Left colon (tissue), 2 donors: ENCODE measurements at regions not wholly inside any gene's neighbourhood (a gene's known extent, or its start where the extent isn't known, plus 50 kb on each side); places are given as distances from the start of the nearest gene placed in this dataset.

Source experiments
- ATAC-seq: fragments of 200-7000 bp; cut with Tn5 transposase; one replicate; pipeline ENCODE4 v1.9.1; 2020; ENCODE audit warnings: mild to moderate bottlenecking, moderate library complexity
- DNase-seq, 2 donors: peaks; one replicate each; pipeline ENCODE4 v3.0.0-alpha.2; 2020
- intact Hi-C, 2 donors: fragments of 100-400 bp; cut with DNase I in 1 of 2; cut with micrococcal nuclease in 1 of 2; formaldehyde crosslinking; loops; one replicate each; pipeline versions ENCODE4 v1.11.2 to v1.14.0; 2022; cut with DNase I, micrococcal nuclease
- donor health status: DM: no; HTN: no; CAD: no.
- donor health status: DM: yes; HTN: yes; CAD: no.

DNA sequence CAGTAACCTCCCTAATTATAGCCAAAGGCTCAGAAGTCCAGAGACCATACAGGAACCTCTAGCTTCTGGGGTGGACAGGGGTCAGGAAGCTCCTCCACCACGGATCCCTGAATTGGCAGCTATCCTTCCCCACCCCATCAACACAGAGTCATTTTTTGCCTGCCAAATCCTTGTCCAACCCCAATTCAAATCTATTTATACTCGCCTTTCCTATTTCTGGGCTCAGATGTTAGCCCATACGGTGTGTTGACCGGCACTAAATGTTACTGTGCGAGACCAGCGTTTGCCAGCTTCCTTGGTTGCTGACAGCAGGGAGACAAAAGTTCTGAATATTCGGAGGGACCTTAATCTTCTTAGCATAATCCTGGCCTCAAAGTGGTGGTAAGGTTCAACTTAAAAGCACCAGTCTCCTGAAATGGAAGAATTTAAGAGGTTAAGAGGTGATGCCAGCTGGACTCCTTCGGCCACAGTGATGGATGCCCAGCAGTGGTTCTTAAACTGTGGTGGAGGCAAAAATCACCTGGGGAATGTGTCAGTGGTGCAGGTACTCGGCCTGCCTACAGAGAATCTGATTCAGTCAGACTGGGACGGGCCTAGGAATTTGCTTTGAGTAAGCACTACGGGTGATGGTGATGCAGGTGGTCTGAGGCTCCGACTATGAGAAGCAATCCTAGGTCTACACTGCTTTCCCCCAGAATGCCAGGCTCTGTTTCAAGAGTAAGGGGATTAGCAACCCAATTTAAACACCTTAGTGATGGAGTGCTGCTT, 204.8 kb upstream of the MEF2C start:
- intact Hi-C loops = no loop called here
- DNase-seq (no peak), ATAC-seq (no peak)

DNA sequence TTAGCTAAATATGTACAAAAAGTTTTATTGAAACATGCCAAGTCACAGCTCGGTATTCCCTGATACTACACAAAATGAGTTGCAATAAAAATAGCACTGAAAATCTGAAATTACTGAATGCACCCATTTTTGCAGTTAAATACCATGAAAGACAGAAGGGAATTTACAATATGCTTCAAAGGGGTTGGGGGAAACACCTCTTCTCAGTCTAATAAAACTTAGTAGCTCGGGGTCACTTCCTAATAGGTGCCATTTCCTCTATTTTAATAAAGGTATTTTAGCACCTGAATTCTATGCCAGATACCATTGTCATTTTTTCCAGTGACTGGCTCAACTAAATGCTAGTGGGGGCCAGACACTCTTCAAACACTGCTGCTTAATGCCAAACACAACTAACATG, 204.1 kb upstream of the MEF2C start:
- DNase-seq = no peak
- intact Hi-C loops = no loop called here
- no peak for ATAC-seq

DNA sequence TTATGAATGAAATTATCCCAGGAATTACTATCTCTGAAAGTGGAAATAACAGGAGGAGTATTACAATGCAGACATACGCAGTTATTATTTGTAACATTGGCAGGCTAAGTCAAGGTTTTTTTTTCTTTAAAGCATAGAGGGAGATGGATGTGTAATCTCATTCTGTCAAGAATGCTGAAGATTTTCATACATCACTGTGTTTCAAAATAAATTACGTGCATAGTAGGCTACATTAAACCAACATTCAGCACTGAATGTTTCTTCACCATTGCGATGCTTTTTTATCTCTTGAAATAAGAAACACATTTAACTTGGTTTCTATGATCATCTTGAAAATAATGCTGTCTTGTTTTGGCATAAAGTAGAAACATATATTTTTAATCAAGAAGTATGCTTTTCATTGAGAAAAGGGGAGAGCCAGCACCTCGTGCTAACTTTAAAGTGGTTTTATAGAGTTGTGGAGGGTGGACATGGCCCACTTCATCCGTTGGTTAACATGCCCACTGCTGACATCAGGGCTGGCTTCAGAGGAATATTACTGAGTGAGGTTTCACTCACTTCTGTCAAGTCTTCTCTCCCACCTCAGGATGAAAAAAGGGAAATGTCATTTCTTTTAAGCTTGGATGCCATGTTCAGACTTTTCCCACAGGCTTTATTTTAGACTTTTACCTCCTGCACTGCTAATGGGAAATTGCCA, 203.6 kb upstream of the MEF2C start:
- no peak for DNase-seq
- no peak for ATAC-seq
- intact Hi-C loops = no loop called here

DNA sequence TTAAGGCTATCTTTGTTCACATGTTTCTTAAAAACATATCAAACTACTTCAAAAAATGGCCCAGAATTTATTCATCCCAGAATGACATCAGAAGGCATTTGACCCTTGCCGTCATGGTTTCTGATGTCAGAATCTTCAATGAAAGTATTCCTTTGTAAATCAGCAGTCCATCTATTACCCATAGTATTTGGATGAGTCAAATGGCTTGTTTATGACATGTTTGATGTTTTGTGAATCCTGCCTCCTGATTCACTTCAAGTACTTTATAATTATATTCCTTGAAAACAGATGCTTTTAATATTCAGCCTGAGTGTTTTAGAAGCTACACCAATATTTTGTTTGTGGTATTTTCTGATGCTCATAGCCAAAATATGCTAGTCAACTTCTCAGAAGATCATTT, 200.8 kb upstream of the MEF2C start:
- no peak for DNase-seq
- intact Hi-C loops = no loop called here
- no peak for ATAC-seq

DNA sequence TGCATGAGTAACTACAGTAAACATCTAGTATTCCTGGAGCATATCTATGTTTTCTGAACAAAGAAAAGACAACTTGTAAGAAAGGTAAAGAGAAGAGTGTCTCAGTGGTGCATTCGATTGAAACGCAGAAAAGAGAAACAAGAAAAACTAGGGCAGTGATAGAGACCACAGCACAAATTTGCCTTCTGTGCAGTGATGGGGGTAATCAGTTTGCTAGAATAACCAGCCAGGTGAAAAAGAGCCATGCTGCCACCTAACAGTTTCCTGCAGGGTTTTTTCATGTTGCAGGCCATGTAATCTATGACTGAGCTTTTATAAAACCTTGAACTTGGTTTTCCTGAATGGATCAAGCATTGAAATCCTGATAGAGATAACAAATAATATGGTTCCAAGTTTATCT, 198.4 kb upstream of the MEF2C start:
- no peak for DNase-seq
- ATAC-seq = no peak
- intact Hi-C loops = no loop called here

DNA sequence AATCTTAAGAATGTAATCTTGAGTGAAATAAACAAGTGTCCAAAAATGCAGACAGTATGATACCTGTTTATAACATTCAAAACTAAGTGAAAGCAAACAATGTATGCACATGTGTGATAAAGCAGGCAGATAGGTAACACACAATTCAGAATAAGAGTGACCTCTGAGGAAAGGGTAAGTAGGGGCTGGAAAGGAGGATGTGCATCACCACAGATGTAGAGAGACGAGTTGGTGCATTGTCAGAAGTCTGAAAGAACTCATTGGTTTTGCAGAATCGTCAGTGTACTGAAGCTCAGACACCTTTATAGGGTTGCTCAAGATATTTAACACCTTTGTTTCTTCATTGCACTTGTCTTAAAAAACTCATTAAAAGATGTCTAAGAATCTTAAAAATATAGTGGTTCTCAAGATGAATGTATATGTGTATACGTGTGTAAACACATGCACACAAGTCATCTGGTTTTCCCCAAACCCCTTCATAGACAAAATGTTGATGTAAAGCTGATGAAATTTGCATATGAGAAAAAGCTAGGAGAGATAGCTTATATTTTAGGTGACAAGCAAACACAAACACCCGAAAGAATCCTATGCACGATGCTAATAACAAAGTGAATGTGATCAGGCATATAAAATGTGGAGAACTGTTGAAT, 197.6 kb upstream of the MEF2C start:
- ATAC-seq (no peak), DNase-seq (no peak)
- intact Hi-C loops = no loop called here

DNA sequence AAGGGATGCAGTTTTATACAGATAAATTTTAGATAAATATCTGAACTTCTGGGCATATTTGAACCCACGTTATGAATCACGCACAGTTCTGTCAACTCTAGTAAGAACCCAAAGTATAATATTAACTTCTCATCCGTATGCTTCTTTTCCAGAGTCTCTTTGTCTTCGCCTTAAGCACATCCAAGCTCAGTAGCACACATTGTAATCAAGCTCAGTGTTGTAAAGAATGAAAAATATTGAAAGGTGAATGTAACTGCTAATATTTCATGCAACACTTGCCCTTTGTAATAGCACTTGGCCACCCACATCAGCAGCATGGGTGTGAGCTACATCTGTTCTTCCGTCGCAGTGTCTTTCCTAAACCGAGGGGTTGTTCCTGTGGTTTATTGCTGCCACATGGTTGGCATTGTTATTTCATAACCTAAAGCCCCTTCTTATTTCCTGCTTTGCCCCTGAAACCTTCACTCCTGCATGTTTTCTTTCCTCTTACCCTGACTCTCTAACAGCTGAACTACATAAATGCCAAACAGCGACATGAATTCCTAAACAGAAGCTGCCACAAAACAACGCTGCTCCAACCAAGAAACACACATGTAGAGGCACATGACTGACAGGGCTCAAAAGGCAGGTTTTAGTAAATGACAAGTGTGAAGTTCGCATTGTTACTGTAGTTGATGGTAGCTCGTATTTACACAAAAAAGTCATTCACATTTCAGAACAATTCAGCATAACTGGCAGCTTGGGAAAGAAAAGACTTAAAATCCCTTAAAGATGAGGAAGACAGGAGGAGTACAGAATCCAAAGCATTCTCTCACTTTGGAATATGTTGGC, 190.1 kb upstream of the MEF2C start:
- ATAC-seq (no peak), DNase-seq (no peak)
- intact Hi-C loops = no loop called here

DNA sequence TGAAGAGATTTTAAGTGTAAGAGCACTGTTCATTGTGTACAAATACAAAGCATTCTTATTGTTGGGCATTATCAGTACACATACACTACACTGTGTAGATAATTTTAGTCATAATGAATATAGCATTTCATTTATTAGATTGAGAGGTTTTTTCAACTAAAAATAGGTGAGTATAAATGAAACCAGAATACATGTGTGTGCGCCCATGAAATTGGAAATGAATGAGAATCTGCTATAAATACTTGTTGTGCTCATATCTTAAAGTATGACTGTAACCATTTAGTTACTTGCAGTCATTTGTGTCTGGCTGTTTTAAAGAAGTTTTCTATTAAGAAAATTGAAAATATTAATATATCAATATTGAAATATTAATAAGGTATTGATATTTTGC, 189.0 kb upstream of the MEF2C start:
- DNase-seq (no peak), ATAC-seq (no peak)
- intact Hi-C loops = no loop called here

DNA sequence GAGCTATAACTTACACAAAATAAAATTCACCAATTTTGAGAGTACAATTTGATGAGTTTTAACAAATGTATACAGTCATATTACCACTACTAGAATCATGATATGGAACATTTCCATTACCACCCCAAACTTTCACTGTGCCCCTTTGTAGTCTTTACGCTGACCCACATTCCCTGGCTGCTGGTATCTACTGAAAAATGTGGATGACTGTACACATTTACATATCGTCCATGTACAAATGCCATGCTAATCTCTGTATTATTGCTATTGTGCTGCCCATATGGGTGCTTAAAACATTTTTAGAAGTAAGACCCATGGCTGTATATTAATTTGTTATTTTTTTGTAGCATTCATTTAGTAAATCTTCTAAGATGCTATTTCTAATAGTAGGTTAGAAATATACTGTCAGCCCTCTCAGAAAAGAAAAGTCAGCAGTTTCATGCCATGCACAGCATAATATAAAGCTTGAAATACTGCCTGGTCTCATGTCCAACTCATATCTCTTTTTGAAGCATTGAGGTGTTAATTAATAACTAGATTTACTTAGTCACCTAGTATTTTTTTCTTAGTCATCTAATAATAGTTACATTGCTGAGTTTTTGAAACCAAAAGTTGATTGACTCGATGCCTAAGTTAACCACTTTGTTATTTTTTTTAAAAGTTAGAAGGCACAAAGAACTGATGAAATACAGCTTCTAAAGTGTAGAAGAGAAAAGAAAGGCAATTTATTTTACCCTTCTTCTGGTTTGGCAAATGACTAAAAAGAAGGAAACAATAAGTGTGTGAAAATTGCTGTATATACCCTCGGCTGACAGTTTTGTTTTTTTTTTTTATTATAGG, 188.3 kb upstream of the MEF2C start:
- no peak for ATAC-seq
- intact Hi-C loops = no loop called here
- DNase-seq = no peak

DNA sequence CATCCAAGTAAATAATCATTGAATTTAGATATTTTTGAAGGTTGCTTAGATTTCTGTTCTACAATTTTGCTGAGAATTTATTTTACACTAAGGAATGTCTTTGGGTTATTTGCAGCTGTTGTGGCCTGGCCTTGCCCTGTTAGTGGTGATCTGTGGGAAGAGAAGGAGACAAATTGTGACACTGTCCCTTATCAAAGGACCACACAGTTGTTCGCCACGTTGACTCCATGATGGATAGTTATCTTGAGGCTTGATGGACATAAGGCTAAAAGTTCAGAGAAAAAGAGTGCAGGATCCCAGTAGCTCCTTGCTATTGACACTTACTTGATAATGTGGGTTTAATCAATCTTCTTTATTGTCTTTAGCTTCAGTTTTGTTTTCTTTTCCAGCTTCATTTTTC, 186.6 kb upstream of the MEF2C start:
- ATAC-seq = no peak
- DNase-seq = no peak
- intact Hi-C loops = no loop called here

DNA sequence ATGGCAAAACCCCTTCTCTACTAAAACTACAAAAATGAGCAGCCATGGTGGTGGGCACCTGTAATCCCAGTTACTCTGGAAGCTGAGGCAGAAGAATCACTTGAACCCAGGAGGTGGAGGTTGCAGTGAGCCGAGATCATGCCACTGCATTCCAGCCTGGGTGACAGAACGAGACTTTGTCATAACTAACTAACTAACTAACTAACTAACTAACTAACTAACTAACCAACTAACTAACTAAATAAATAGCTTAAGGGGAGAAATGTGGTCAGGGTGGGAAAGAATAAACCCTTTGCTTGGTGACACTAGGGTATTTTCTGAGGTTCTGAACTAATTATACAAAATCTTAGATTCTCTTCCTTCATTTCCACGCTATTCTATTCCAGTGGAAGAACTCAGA, 184.4 kb upstream of the MEF2C start:
- intact Hi-C loops = no loop called here
- DNase-seq (no peak), ATAC-seq (no peak)

DNA sequence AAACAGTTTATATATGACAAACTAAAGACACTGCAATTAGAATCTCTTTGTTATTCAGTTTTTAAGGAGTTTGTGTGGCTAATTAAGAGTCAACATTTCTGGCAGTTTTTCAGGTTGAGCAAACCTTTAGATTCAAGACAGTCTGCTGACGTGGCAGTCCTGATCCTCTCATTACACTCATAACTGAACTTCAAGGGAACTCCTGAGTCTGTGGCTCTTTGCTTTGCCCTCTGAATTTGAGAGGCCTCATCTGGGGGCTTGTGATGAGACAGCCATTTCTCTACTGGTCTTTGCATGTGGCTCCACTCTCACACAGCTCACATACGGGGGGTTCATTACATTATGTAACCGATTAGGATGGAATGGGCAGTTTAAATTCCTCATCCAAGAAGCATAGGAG, 182.9 kb upstream of the MEF2C start:
- no peak for ATAC-seq
- no peak for DNase-seq

DNA sequence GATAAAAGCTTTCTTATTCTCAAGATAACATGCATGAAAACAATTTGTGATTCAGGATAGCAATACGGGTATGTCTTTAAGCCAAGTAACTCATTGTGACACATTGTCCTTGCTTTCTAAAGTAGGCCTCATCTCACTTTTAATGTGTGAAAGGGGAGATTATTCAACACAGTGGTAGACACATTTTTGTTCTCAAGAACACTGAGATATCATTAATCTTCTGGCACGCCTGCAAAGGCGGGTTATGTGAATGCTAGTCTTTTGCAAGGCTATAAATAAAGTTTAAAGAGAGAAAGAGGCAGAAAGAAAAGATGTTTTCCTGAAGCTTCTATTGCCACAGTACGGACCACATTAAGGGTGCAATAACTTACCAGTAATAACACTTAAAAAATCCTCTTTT, 181.8 kb upstream of the MEF2C start:
- intact Hi-C loops = no loop called here
- DNase-seq = no peak
- ATAC-seq = no peak

More for the DNA sequence above, 182.9 kb upstream of the MEF2C start:
- intact Hi-C loops = no loop called here

DNA sequence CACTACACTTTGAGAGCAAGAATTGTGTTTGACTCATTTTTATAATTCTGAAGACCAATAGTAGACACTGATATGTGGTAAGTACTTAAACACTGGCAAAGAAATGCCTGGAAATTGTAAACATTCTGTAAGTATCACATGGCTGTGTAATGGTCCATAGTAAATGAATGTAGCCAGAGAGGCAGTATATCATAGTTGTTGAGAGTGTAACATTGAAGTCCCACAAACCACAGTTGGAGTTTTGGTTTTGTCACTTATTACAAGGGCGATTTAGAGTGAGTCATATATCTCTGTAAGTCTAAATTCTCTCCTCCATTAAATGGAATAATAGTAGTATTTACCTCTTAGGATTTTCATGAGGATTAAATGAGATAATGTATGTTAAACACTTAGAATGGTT, 181.1 kb upstream of the MEF2C start:
- DNase-seq = no peak
- intact Hi-C loops = no loop called here
- no peak for ATAC-seq

DNA sequence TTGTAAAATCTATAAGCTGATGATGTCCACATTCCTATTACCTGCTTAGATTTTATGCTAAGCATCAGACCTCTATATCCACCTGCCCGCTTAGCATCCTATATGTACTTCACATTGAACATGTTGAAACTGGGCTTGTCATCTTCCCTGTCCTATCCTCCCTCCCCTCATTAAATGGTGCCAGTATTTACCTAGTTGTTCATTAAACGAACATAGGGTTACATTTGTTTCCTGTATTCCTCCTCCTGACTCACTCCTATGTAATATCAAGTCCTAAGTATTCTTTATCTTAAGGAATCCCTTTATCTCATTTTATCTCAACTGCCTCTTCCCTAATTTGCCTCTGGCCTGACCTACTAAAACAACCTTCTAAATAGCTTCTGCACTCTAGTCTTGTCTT, 177.8 kb upstream of the MEF2C start:
- DNase-seq = no peak
- intact Hi-C loops = no loop called here
- ATAC-seq = peak; percentile 56

DNA sequence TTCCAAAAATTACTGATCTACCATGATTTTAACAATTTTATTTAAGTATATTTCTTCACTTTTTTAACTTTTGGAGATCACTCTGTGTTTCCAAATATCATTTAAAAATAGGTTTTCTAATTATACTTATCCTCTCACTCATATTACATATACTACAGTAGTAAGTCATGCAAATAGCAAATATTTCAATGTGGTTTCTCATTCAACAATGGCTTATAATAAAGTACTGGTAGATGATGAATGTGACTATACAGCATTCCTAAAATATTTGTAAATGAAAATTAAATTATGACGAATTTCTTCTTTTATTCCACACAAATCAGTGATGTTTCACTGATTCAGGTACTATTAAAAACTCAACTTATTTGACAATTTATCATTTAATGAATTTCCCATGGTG, 176.3 kb upstream of the MEF2C start:
- intact Hi-C loops = no loop called here
- ATAC-seq (no peak), DNase-seq (no peak)

DNA sequence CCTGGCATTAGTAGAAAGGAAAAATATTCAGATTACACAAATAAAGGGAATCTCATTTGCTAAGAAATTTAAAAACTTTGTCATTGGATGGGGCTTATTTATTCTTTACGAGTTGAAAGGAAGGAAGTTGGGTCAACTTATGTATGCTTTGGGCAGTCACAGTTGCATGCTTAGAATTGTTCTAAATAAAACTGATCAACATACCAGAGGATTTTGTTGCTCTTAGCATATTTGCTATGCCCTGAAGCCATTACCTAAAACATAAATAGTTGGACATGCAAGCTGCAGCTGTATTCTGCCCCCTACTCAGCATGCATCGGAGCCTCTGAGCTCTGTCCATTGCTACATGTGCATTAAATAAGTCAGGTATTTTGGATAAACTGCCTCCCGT, 172.7 kb upstream of the MEF2C start:
- intact Hi-C loops = no loop called here
- ATAC-seq = no peak
- no peak for DNase-seq

DNA sequence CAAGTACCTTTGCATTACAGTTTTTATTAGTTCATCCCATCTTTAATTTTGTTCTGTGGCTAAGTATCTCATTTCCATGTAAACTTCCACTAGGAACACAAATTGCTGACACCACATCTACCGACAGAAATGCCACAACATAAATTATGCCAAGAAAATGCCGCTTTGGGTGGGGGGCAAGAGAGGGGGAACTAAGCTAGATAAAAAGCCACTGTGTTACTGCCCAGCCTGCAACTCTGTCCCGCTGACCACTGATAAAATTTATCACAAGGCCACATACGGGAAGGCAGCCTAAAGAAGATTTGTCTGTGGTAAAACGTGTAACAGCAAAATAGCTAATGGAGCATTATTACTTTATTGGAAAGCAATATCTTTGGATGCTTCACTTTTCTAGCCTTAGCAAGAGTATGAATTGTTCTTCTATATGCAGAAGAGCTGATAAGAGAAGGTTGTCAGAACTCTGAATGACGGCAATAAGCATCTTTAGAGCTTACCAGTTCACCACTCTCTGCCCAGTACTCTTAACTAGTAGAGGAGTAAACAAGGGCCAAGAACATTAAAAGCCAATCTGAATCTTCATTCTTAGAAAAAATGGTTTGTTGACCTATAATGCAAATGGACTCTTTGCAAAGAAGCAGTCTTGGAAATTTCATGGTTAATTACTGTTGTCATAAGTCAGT, 172.2 kb upstream of the MEF2C start:
- intact Hi-C loops = no loop called here
- ATAC-seq = no peak
- no peak for DNase-seq
